ENCODE measurements at regions not wholly inside any gene's neighbourhood (a gene's known extent, or its start where the extent isn't known, plus 50 kb on each side); places are given as distances from the start of the nearest gene placed in this dataset.

GRCh38 chr11:69985331-69985640, 92.8 kb upstream of the ANO1 start:
- Histone ChIP-seq H3K4me3 (peak overlapping the region in 2 of 4 donors; percentile 15 to 28), H3K27me3 (peaks cover 68% of the 10 kb centered on the region), H3K27ac (peak overlapping the region in 3 of 4 donors; percentile 2 to 25 (median 23)), H3K9me3 (no peaks in the 10 kb centered on the region), H3K4me1 (peaks cover 0 to 16% (median 14%) of the 10 kb centered on the region in 4 donors), H3K36me3 (no peaks in the 10 kb centered on the region)
- 8% methylated on average over 15 of the region's 15 CpGs; no CpG with 5 or more reads in 1 of the 2 donors for WGBS, 2 donors (ENCODE audit: low coverage in 1 of 2)
- intact Hi-C loops (cut with DNase I; ENCODE audit: low total_unique reads) (no loop called here), in situ Hi-C loops (cut with MboI; ENCODE audit: low pct_ligation_motif_present in 1 of 4, low pct_unique_long_range_greater_than_20kb in 1 of 4, low sequenced_read_pairs in 3 of 4) (no loop called here)
- no peak for DNase-seq
- TF ChIP-seq EP300 (IDR thresholded peaks at IDR 0.05; ENCODE audit: low read depth): no peak
- no peak for TF ChIP-seq CTCF (IDR thresholded peaks at IDR 0.05)
- no peak for TF ChIP-seq POLR2A (IDR thresholded peaks at IDR 0.05)
- TF ChIP-seq POLR2AphosphoS5 (IDR thresholded peaks at IDR 0.05): no peak

- no peak for DNase-seq
- in situ Hi-C loops (cut with MboI; ENCODE audit: low pct_ligation_motif_present in 1 of 4, low pct_unique_long_range_greater_than_20kb in 1 of 4, low sequenced_read_pairs in 3 of 4): no loop called here
- intact Hi-C loops (cut with DNase I; ENCODE audit: low total_unique reads): no loop called here
These were observed 92.3 kb upstream of the ANO1 start for GRCh38 chr11:69985641-69986439.

GRCh38 chr11:69986440-69986787, 91.7 kb upstream of the ANO1 start:
- peak overlapping the region in 1 of 4 donors; percentile 43 for H3K27ac ChIP-seq
- no peaks in the 10 kb centered on the region for H3K9me3 ChIP-seq
- no peaks in the 10 kb centered on the region for H3K36me3 ChIP-seq
- peaks cover 0 to 18% (median 16%) of the 10 kb centered on the region in 4 donors for H3K4me1 ChIP-seq
- DNase-seq: no peak
- intact Hi-C loops (cut with DNase I; ENCODE audit: low total_unique reads): no loop called here
- TF ChIP-seq POLR2AphosphoS5 (IDR thresholded peaks at IDR 0.05) (no peak), POLR2A (IDR thresholded peaks at IDR 0.05) (no peak), CTCF (IDR thresholded peaks at IDR 0.05) (no peak), EP300 (IDR thresholded peaks at IDR 0.05; ENCODE audit: low read depth) (no peak)
- peak overlapping the region in 2 of 4 donors; percentile 15 to 28 for H3K4me3 ChIP-seq
- H3K27me3 ChIP-seq: peaks cover 66% of the 10 kb centered on the region
- in situ Hi-C loops (cut with MboI; ENCODE audit: low pct_ligation_motif_present in 1 of 4, low pct_unique_long_range_greater_than_20kb in 1 of 4, low sequenced_read_pairs in 3 of 4): no loop called here
- 33 to 39% methylated on average over 4 to 17 of the region's 17 CpGs for WGBS, 2 donors (ENCODE audit: low coverage in 1 of 2)

More at GRCh38 chr11:69985641-69986439, 92.3 kb upstream of the ANO1 start:
- Histone ChIP-seq H3K27me3 (peaks cover 68% of the 10 kb centered on the region), H3K4me1 (peaks cover 0 to 17% (median 14%) of the 10 kb centered on the region in 4 donors), H3K9me3 (no peaks in the 10 kb centered on the region), H3K27ac (peak overlapping the region in 3 of 4 donors; percentile 2 to 43 (median 23)), H3K4me3 (peak overlapping the region in 2 of 4 donors; percentile 15 to 28), H3K36me3 (no peaks in the 10 kb centered on the region)
- TF ChIP-seq EP300 (IDR thresholded peaks at IDR 0.05; ENCODE audit: low read depth) (no peak), POLR2A (IDR thresholded peaks at IDR 0.05) (no peak), CTCF (IDR thresholded peaks at IDR 0.05) (no peak), POLR2AphosphoS5 (IDR thresholded peaks at IDR 0.05) (no peak)
- 22% methylated on average over 74 of the region's 75 CpGs; no CpG with 5 or more reads in 1 of the 2 donors for WGBS, 2 donors (ENCODE audit: low coverage in 1 of 2)

GRCh38 chr11:69986830-69987229, 91.3 kb upstream of the ANO1 start:
- in situ Hi-C loops (cut with MboI; ENCODE audit: low pct_ligation_motif_present in 1 of 4, low pct_unique_long_range_greater_than_20kb in 1 of 4, low sequenced_read_pairs in 3 of 4): no loop called here
- intact Hi-C loops (cut with DNase I; ENCODE audit: low total_unique reads): no loop called here

More at GRCh38 chr11:69986830-69987229, 91.3 kb upstream of the ANO1 start:
- no peak for DNase-seq
- no peak overlapping the region for H3K4me3 ChIP-seq
- no peaks in the 10 kb centered on the region for H3K9me3 ChIP-seq
- 72% methylated on average over 9 of the region's 9 CpGs; no CpG with 5 or more reads in 1 of the 2 donors for WGBS, 2 donors (ENCODE audit: low coverage in 1 of 2)
- H3K4me1 ChIP-seq: peaks cover 0 to 19% (median 16%) of the 10 kb centered on the region in 4 donors
- H3K27me3 ChIP-seq: peaks cover 64% of the 10 kb centered on the region
- peak overlapping the region in 1 of 4 donors; percentile 12 for H3K27ac ChIP-seq
- H3K36me3 ChIP-seq: no peaks in the 10 kb centered on the region
- TF ChIP-seq CTCF (IDR thresholded peaks at IDR 0.05) (no peak), POLR2AphosphoS5 (IDR thresholded peaks at IDR 0.05) (no peak), POLR2A (IDR thresholded peaks at IDR 0.05) (no peak), EP300 (IDR thresholded peaks at IDR 0.05; ENCODE audit: low read depth) (no peak)
